PC-3 (cell line): ENCODE measurements at regions not wholly inside any gene's neighbourhood (a gene's known extent, or its start where the extent isn't known, plus 50 kb on each side); places are given as distances from the start of the nearest gene placed in this dataset.

Source experiments
- ATAC-seq: fragments of 200-7000 bp; cut with Tn5 transposase; 2 replicates; pipeline ENCODE4 v1.9.1; 2020; ENCODE audit warnings: mild to moderate bottlenecking, moderate library complexity
- BruUV-seq: library from RNA; stranded (reverse); fragments of 400-500 nt; replicated peaks from 2 replicates; lab custom pipeline; 2021; lab: Mats Ljungman, UMichigan
- CTCF ChIA-PET: fragments of 300-600 bp; sonication (Branson Sonifier 250); formaldehyde crosslinking; loops from one replicate; lab custom pipeline; 2022; ENCODE audit warnings: antibody characterized with exemption; lab: Charles Lee
- POLR2A ChIA-PET: fragments of 300-600 bp; sonication (Branson Sonifier 250); formaldehyde crosslinking; loops from one replicate; lab custom pipeline; 2022; ENCODE audit warnings: antibody characterized with exemption; ENCODE audit not compliant: unreplicated experiment; lab: Charles Lee
- DNase-seq: peaks from one replicate; pipeline ENCODE4 v3.0.0-alpha.2; 2015
- H2AFZ ChIP-seq: fragments of 300-600 bp; sonication (generic); 2 replicates; pipeline ENCODE4 v1.6.0; 2016; ENCODE audit warnings: antibody characterized with exemption, low read length
- H3F3A ChIP-seq: fragments of 300-600 bp; sonication (generic); one replicate; pipeline ENCODE4 v1.6.0; 2017; ENCODE audit warnings: antibody characterized with exemption, low read length, control low read depth, mild to moderate bottlenecking; ENCODE audit not compliant: unreplicated experiment
- H3K27ac ChIP-seq: fragments of 300-600 bp; sonication (generic); 2 replicates; pipeline ENCODE4 v1.5.1; 2016; ENCODE audit warnings: mild to moderate bottlenecking, low read length
- H3K27me3 ChIP-seq: fragments of 300-600 bp; sonication (generic); 2 replicates; pipeline ENCODE4 v1.6.1; 2016; ENCODE audit warnings: low read length, mixed read lengths
- H3K36me3 ChIP-seq: fragments of 300-600 bp; sonication (generic); 2 replicates; pipeline ENCODE4 v1.6.1; 2016; ENCODE audit warnings: low read depth, mixed run types, low read length, mixed read lengths
- H3K4me1 ChIP-seq: fragments of 300-600 bp; sonication (generic); 2 replicates; pipeline ENCODE4 v1.5.1; 2016; ENCODE audit warnings: low read length; ENCODE audit not compliant: insufficient read depth
- H3K4me2 ChIP-seq: fragments of 300-600 bp; sonication (generic); 2 replicates; pipeline ENCODE4 v1.6.0; 2016; ENCODE audit warnings: low read length
- H3K4me3 ChIP-seq: fragments of 300-600 bp; sonication (generic); 2 replicates; pipeline ENCODE4 v1.5.1; 2016; ENCODE audit warnings: mild to moderate bottlenecking, low read length, mixed read lengths
- H3K79me2 ChIP-seq: fragments of 300-600 bp; sonication (generic); 2 replicates; pipeline ENCODE4 v1.6.1; 2017; ENCODE audit warnings: low read length, mixed read lengths
- H3K9ac ChIP-seq: fragments of 300-600 bp; sonication (generic); 2 replicates; pipeline ENCODE4 v1.6.0; 2016; ENCODE audit warnings: mild to moderate bottlenecking, low read length
- H3K9me2 ChIP-seq: fragments of 300-600 bp; sonication (generic); replicated peaks from 2 replicates; pipeline ENCODE4 v1.6.1; 2016; ENCODE audit warnings: mixed run types, low read length, mixed read lengths
- H3K9me3 ChIP-seq: fragments of 300-600 bp; sonication (generic); 2 replicates; pipeline ENCODE4 v1.6.1; 2016; ENCODE audit warnings: low read length, mixed read lengths
- H4K20me1 ChIP-seq: fragments of 300-600 bp; sonication (generic); 2 replicates; pipeline ENCODE4 v1.6.1; 2016; ENCODE audit warnings: low read length, mixed read lengths
- CTCF ChIP-seq: fragments of 300-600 bp; sonication (generic); conservative IDR thresholded peaks from 2 replicates; pipeline ENCODE4 v1.5.1; 2017; ENCODE audit warnings: antibody characterized with exemption, low read depth, mild to moderate bottlenecking, low read length
- EZH2 ChIP-seq: fragments of 300-600 bp; sonication (generic); IDR thresholded peaks from one replicate; pipeline ENCODE4 v1.6.1; 2017; ENCODE audit warnings: antibody characterized with exemption, mild to moderate bottlenecking, low read length; ENCODE audit not compliant: unreplicated experiment
- EZH2phosphoT487 ChIP-seq: fragments of 300-600 bp; sonication (generic); IDR thresholded peaks from 2 replicates; pipeline ENCODE4 v1.6.1; 2018; ENCODE audit warnings: mild to moderate bottlenecking, antibody characterized with exemption, low read length, borderline replicate concordance
- intact Hi-C: fragments of 100-400 bp; cut with micrococcal nuclease; formaldehyde crosslinking; loops from 2 replicates; pipeline ENCODE4 v1.9.0; 2023

GRCh38 chr12:22923768-22924167, 298.8 kb downstream of the ETNK1 start:
- ChIA-PET CTCF (no interaction called here), POLR2A (no interaction called here)
- DNase-seq (no peak), ATAC-seq (no peak)
- H3K9ac ChIP-seq: no peak overlapping the region
- no peaks in the 10 kb centered on the region for H3K79me2 ChIP-seq
- H4K20me1 ChIP-seq: no peaks in the 10 kb centered on the region
- H3K4me2 ChIP-seq: no peak overlapping the region
- no peaks in the 10 kb centered on the region for H3K9me2 ChIP-seq
- no peaks in the 10 kb centered on the region for H3K27me3 ChIP-seq
- intact Hi-C loops: no loop called here
- H2AFZ ChIP-seq: no peak overlapping the region
- H3F3A ChIP-seq: no peaks in the 10 kb centered on the region
- no peak overlapping the region for H3K4me3 ChIP-seq
- TF ChIP-seq EZH2 (no peak), CTCF (no peak), EZH2phosphoT487 (no peak)
- no peak overlapping the region for H3K27ac ChIP-seq
- BruUV-seq: no TSS peak
- H3K4me1 ChIP-seq: no peaks in the 10 kb centered on the region
- no peaks in the 10 kb centered on the region for H3K36me3 ChIP-seq
- H3K9me3 ChIP-seq: no peaks in the 10 kb centered on the region

GRCh38 chr12:22924391-22924790, 299.4 kb downstream of the ETNK1 start:
- CTCF ChIA-PET: no interaction called here
- no peak for DNase-seq
- TF ChIP-seq CTCF: no peak
- TF ChIP-seq EZH2phosphoT487: no peak
- TF ChIP-seq EZH2: no peak
- POLR2A ChIA-PET: no interaction called here
- no peaks in the 10 kb centered on the region for H3F3A ChIP-seq
- peaks cover 3% of the 10 kb centered on the region; the same call in 1 of the 2 replicates for H3K27me3 ChIP-seq
- H2AFZ ChIP-seq: no peak overlapping the region
- H3K27ac ChIP-seq: no peak overlapping the region
- H3K9me3 ChIP-seq: no peaks in the 10 kb centered on the region
- H3K9ac ChIP-seq: no peak overlapping the region
- no peak overlapping the region for H3K4me3 ChIP-seq
- H3K4me2 ChIP-seq: no peak overlapping the region
- H4K20me1 ChIP-seq: no peaks in the 10 kb centered on the region
- H3K36me3 ChIP-seq: no peaks in the 10 kb centered on the region
- no peaks in the 10 kb centered on the region for H3K9me2 ChIP-seq
- H3K4me1 ChIP-seq: no peaks in the 10 kb centered on the region
- intact Hi-C loops: no loop called here
- ATAC-seq: no peak
- no TSS peak for BruUV-seq
- H3K79me2 ChIP-seq: no peaks in the 10 kb centered on the region

- DNase-seq (no peak), ATAC-seq (no peak)
- Histone ChIP-seq H3F3A (no peaks in the 10 kb centered on the region), H3K9me2 (no peaks in the 10 kb centered on the region), H3K27me3 (peaks cover 11% of the 10 kb centered on the region; the same call in 1 of the 2 replicates), H4K20me1 (no peaks in the 10 kb centered on the region), H3K9ac (no peak overlapping the region), H3K9me3 (no peaks in the 10 kb centered on the region), H3K4me1 (no peaks in the 10 kb centered on the region), H3K27ac (no peak overlapping the region), H3K4me3 (no peak overlapping the region), H3K79me2 (no peaks in the 10 kb centered on the region), H2AFZ (no peak overlapping the region), H3K36me3 (no peaks in the 10 kb centered on the region), H3K4me2 (no peak overlapping the region)
- POLR2A ChIA-PET: no interaction called here
- no TSS peak for BruUV-seq
- intact Hi-C loops: no loop called here
- CTCF ChIA-PET: no interaction called here
- TF ChIP-seq EZH2phosphoT487 (no peak), CTCF (no peak), EZH2 (no peak)
Measured at GRCh38 chr12:22925623-22926022, 300.7 kb downstream of the ETNK1 start.
